Right lobe of liver (tissue), 4 donors: ENCODE measurements at regions not wholly inside any gene's neighbourhood (a gene's known extent, or its start where the extent isn't known, plus 50 kb on each side); places are given as distances from the start of the nearest gene placed in this dataset.

Experiments used
- CTCF ChIP-seq, 4 donors: fragments of 200-600 bp in 3 of 4; fragments of 450-650 bp in 1 of 4; IDR thresholded peaks; one replicate each; pipeline versions ENCODE4 v1.5.1 to v1.8.0; 2016 to 2022; ENCODE audit warnings: antibody characterized with exemption in 4 of 4, mild to moderate bottlenecking in 2 of 4
- POLR2A ChIP-seq: fragments of 450-650 bp; IDR thresholded peaks from one replicate; pipeline ENCODE4 v1.6.1; 2017; ENCODE audit warnings: antibody characterized with exemption, mild to moderate bottlenecking
- donor health status: DM: no; HTN: no; CAD: no.
- donor health status: DM: no; HTN: no; CAD: no.
- donor health status: DM: no; HTN: yes; CAD: no.

- TF ChIP-seq POLR2A (no peak), CTCF (IDR thresholded peaks at IDR 0.05) (no peak)
Measured at GRCh38 chr1:29839726-29840125, 603.4 kb downstream of the PTPRU start.
